NT2/D1 (cell line): ENCODE measurements at regions not wholly inside any gene's neighbourhood (a gene's known extent, or its start where the extent isn't known, plus 50 kb on each side); places are given as distances from the start of the nearest gene placed in this dataset.

Experiments used
- SUZ12 ChIP-seq: IDR thresholded peaks from 2 replicates; pipeline ENCODE4 v1.6.1; 2011; ENCODE audit not compliant: insufficient read length, insufficient read depth; ENCODE audit errors: extremely low read depth
- YY1 ChIP-seq: IDR thresholded peaks from 2 replicates; pipeline ENCODE4 v1.6.1; 2011; ENCODE audit not compliant: insufficient read length, insufficient read depth
- ZNF274 ChIP-seq: IDR thresholded peaks from 2 replicates; pipeline ENCODE4 v1.6.1; 2011; ENCODE audit warnings: mild to moderate bottlenecking, low read depth, low read length

DNA sequence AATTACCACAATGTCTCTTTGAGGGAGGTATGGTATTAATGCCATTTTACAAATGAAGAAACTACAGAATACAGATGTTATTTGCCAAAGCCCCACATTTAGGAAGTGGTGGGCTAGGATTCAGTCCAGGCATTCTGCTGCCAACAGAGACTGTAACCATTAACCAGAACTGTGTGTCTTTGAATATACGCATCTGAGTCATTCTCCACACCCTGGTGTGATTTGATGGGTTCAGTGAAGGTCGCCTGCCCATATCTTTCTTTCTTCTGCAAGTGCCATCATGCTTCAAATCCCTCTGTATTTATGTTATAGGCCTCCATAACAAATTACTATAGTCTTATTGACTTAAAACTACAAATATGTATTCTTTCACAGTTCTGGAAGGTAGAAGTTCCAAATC, 479.0 kb upstream of the DCC start:
- TF ChIP-seq ZNF274, result no peak
- TF ChIP-seq YY1, result no peak
- no peak for TF ChIP-seq SUZ12
